Activated T-helper 17 cell treated with anti-CD3 and anti-CD28 coated beads, Interleukin-2, amount 50 U/mL, for 72 hours (primary cell): ENCODE measurements at regions not wholly inside any gene's neighbourhood (a gene's known extent, or its start where the extent isn't known, plus 50 kb on each side); places are given as distances from the start of the nearest gene placed in this dataset.

Experiments
- ATAC-seq: fragments of 150-1000 bp; cut with Tn5 transposase; replicated peaks from 2 replicates; pipeline ENCODE4 v1.10.0; 2021; ENCODE audit warnings: mild to moderate bottlenecking, moderate library complexity
- H3K27ac Mint-ChIP-seq: one replicate; pipeline ENCODE4 v1.8.0; 2022; ENCODE audit warnings: mixed read lengths
- H3K27me3 Mint-ChIP-seq: one replicate; pipeline ENCODE4 v1.8.0; 2022; ENCODE audit warnings: mixed read lengths
- H3K36me3 Mint-ChIP-seq: one replicate; pipeline ENCODE4 v1.8.0; 2022; ENCODE audit warnings: low read depth, mild to moderate bottlenecking, mixed read lengths
- H3K4me1 Mint-ChIP-seq: one replicate; pipeline ENCODE4 v1.8.0; 2022; ENCODE audit warnings: mixed read lengths
- H3K4me3 Mint-ChIP-seq: one replicate; pipeline ENCODE4 v1.8.0; 2022; ENCODE audit warnings: mild to moderate bottlenecking, mixed read lengths
- H3K9me3 Mint-ChIP-seq: one replicate; pipeline ENCODE4 v1.8.0; 2022; ENCODE audit warnings: mixed read lengths

DNA sequence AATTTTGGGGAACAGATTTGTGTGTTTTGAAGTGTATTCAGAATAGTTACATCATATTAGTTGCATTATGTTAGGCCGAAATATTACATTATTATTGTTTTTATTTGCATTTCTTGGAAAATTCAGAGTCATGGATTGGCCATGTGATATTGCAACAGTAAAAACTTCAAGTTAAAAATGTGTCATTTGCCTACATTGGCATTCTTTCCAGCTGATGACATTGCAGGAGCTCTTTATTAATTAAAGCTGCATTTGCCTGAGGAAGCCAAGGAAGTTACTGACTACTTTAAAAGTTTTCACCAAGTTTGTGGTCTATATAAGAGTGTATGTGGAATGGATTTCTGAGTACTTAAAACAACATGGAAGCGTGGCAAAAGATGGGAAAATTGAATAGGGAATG lies 726.4 kb upstream of the SGO1 start:
- H3K9me3 Mint-ChIP-seq = peaks cover 20% of the 10 kb centered on the region
- H3K36me3 Mint-ChIP-seq = no peaks in the 10 kb centered on the region
- no peaks in the 10 kb centered on the region for H3K4me1 Mint-ChIP-seq
- no peak overlapping the region for H3K4me3 Mint-ChIP-seq
- H3K27ac Mint-ChIP-seq = no peak overlapping the region
- no peaks in the 10 kb centered on the region for H3K27me3 Mint-ChIP-seq
- no peak for ATAC-seq

DNA sequence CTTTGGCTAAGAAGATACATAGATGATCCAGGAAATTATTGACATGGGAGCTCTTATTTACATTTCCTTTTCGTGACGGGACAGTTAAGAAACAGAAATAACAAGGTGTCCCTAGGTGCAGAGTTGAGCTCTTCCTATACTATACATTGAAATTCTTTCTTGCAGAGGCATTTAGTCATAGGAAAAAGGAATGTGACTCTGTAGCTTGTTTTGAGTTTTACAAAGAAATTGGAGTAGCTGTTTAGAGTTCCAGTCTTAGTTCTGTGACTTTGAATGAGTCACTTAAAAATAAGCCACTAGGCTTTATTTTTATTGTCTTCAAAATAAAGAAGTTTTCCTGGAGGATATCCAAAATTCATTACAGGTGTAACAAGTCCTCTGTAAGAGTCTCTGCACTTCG lies 723.5 kb upstream of the SGO1 start:
- Mint-ChIP-seq H3K4me1 (no peaks in the 10 kb centered on the region), H3K27me3 (no peaks in the 10 kb centered on the region), H3K4me3 (no peak overlapping the region), H3K36me3 (no peaks in the 10 kb centered on the region), H3K9me3 (peaks cover 15% of the 10 kb centered on the region), H3K27ac (no peak overlapping the region)
- no peak for ATAC-seq

DNA sequence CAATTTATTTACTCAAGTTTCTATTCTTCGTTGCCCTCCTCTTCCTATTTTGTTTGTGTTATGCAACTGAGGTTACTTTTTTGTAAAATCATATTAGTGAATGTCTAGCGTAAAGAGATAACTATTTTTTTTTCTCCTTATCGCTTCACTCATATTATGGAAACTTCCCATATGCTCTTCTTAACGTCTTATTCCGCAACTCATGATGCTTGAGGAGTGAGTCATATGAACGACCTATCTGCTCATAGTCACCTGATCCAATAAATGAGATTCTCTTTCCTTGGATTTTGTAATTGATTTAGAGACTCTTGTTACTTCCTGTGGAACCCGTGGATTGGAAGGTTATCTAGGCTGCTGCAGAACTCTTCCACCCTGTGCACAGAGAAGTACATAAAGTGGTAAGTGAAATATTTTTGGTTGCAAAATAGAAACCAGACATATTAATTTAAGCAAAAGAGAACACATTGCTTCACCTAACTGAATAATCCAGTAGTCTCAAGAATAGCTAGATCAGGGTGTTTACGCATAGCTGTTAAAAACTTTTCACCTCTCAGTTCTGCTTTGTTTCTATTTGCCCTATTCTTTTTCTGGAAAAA lies 719.3 kb upstream of the SGO1 start:
- ATAC-seq = no peak
- no peak overlapping the region for H3K4me3 Mint-ChIP-seq
- H3K27me3 Mint-ChIP-seq = no peaks in the 10 kb centered on the region
- no peaks in the 10 kb centered on the region for H3K4me1 Mint-ChIP-seq
- no peak overlapping the region for H3K27ac Mint-ChIP-seq
- peaks cover 27% of the 10 kb centered on the region for H3K9me3 Mint-ChIP-seq
- no peaks in the 10 kb centered on the region for H3K36me3 Mint-ChIP-seq

- no peak for ATAC-seq
- Mint-ChIP-seq H3K27ac (no peak overlapping the region), H3K36me3 (no peaks in the 10 kb centered on the region), H3K4me3 (no peak overlapping the region), H3K4me1 (no peaks in the 10 kb centered on the region), H3K27me3 (no peaks in the 10 kb centered on the region), H3K9me3 (peaks cover 23% of the 10 kb centered on the region)
Measured at GRCh38 chr3:20904671-20905070, 718.7 kb upstream of the SGO1 start.

GRCh38 chr3:20898962-20899361 lies 713.0 kb upstream of the SGO1 start:
- H3K27me3 Mint-ChIP-seq = no peaks in the 10 kb centered on the region
- no peaks in the 10 kb centered on the region for H3K36me3 Mint-ChIP-seq
- H3K4me3 Mint-ChIP-seq = no peak overlapping the region
- H3K4me1 Mint-ChIP-seq = no peaks in the 10 kb centered on the region
- H3K9me3 Mint-ChIP-seq = peaks cover 20% of the 10 kb centered on the region
- no peak for ATAC-seq
- H3K27ac Mint-ChIP-seq = no peak overlapping the region

DNA sequence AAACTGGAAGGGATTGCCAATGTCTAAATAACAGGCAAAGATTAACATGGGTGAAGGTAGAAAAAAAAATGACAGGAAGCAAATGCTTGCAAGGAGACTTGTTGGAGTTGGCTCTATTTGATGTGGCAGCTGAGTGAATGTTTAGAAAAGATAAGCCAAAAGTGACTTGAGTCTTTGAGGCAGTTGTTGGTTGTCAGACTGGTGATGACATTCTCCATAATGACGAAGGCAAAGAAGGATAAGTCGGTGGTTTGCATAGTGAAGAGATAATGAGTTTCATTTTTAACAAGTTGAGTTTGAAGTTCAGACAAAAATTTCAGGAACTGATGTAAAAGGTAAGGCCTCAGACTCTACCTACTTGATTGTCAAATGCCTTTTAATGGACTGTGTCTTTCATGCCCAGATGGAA lies 704.1 kb upstream of the SGO1 start:
- peaks cover 22% of the 10 kb centered on the region for H3K9me3 Mint-ChIP-seq
- H3K27me3 Mint-ChIP-seq = no peaks in the 10 kb centered on the region
- H3K4me3 Mint-ChIP-seq = no peak overlapping the region
- no peaks in the 10 kb centered on the region for H3K4me1 Mint-ChIP-seq
- ATAC-seq = no peak
- no peak overlapping the region for H3K27ac Mint-ChIP-seq
- H3K36me3 Mint-ChIP-seq = no peaks in the 10 kb centered on the region

DNA sequence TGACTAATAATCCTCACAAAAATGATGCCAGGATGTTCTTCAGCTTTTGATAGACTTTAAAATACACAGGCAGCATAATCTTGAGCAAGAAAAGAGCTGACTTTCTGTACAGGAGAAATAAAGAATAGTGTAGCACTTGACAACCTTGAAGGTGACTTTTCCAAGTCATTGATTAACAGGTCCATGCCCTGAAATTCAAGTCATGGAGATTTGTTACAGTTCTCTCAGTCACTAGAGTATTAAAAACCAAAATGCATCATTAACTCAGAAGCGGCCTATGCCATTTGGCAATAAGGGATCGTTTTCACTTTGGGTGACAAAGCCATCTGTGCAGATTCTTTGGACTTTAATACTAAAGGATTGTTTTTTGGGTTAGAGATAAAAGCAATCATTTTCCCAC lies 692.7 kb upstream of the SGO1 start:
- Mint-ChIP-seq H3K36me3 (no peaks in the 10 kb centered on the region), H3K4me1 (no peaks in the 10 kb centered on the region), H3K4me3 (no peak overlapping the region), H3K9me3 (peaks cover 16% of the 10 kb centered on the region), H3K27ac (no peak overlapping the region), H3K27me3 (no peaks in the 10 kb centered on the region)
- no peak for ATAC-seq

- Mint-ChIP-seq H3K4me3 (no peak overlapping the region), H3K4me1 (no peaks in the 10 kb centered on the region), H3K9me3 (peaks cover 17% of the 10 kb centered on the region), H3K36me3 (no peaks in the 10 kb centered on the region), H3K27ac (no peak overlapping the region), H3K27me3 (no peaks in the 10 kb centered on the region)
- ATAC-seq = no peak
Measured at GRCh38 chr3:20873235-20873634, 687.2 kb upstream of the SGO1 start.

DNA sequence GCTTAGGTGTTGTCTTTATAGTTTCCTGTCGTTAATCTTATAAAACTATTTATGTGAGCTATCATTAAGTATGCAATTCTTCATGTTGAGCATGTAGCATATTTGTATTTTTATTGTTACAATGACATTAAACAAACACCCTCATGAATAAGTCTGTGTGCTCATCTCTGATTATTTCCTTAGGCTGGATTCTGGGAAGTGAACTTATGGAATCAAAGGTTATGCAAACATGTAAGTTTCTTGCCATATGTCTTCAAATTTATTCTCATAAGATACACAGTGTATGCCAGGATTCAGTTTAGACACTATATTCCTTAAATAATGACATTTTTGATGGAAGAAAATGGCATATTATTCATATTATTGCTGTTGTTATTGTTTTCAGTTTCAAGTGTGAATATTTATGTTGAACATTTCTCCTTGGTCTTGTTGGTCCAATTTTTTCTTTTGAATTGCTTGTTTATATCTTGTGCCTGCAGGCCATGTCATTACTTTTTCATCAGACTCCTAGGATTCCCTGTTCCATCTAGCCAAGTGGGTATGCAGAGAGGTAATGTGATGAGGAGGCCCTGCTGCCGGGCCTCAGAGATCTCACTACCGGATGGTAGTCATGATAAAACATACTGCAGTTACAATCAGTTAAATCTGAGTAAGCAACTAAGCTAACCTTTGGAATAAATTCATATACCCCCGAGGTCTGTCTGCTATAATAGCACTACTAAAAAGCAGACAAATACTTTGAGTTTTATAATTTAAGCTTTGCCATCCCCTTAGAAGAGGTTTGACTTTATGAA lies 684.3 kb upstream of the SGO1 start:
- ATAC-seq = no peak
- H3K9me3 Mint-ChIP-seq = peaks cover 13% of the 10 kb centered on the region

GRCh38 chr3:20865803-20866202 lies 679.8 kb upstream of the SGO1 start:
- H3K27ac Mint-ChIP-seq = no peak overlapping the region
- H3K9me3 Mint-ChIP-seq = peaks cover 16% of the 10 kb centered on the region
- no peak overlapping the region for H3K4me3 Mint-ChIP-seq
- H3K27me3 Mint-ChIP-seq = no peaks in the 10 kb centered on the region
- no peak for ATAC-seq
- no peaks in the 10 kb centered on the region for H3K36me3 Mint-ChIP-seq
- H3K4me1 Mint-ChIP-seq = no peaks in the 10 kb centered on the region

More for the DNA sequence above, 684.3 kb upstream of the SGO1 start:
- Mint-ChIP-seq H3K4me1 (no peaks in the 10 kb centered on the region), H3K4me3 (no peak overlapping the region), H3K27ac (no peak overlapping the region), H3K27me3 (no peaks in the 10 kb centered on the region), H3K36me3 (no peaks in the 10 kb centered on the region)

DNA sequence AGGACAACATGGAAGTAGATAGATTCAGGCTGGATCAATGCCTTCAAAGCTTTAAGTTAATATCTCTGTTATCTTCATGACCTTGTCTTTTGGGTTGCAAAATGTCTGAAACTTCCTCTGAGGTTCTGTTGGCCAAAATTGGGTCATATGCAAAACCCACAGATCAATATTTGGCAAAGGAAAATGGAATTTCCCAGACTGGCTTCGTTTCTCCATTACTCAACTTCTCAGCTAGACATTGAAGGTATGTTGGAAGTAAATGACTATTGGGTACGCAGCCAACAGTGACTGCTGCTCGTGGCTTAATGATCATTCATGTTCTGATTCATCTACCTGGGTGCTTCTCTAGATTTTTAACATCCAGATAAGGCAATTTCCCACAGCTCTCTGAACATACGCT lies 675.4 kb upstream of the SGO1 start:
- ATAC-seq = no peak
- Mint-ChIP-seq H3K4me3 (no peak overlapping the region), H3K27me3 (no peaks in the 10 kb centered on the region)

GRCh38 chr3:20857636-20858035 lies 671.6 kb upstream of the SGO1 start:
- Mint-ChIP-seq H3K27ac (no peak overlapping the region), H3K4me1 (no peaks in the 10 kb centered on the region), H3K36me3 (no peaks in the 10 kb centered on the region), H3K27me3 (no peaks in the 10 kb centered on the region), H3K9me3 (peaks cover 17% of the 10 kb centered on the region), H3K4me3 (no peak overlapping the region)
- no peak for ATAC-seq

More for the DNA sequence above, 675.4 kb upstream of the SGO1 start:
- peaks cover 25% of the 10 kb centered on the region for H3K9me3 Mint-ChIP-seq
- H3K4me1 Mint-ChIP-seq = no peaks in the 10 kb centered on the region
- H3K27ac Mint-ChIP-seq = no peak overlapping the region
- H3K36me3 Mint-ChIP-seq = no peaks in the 10 kb centered on the region

DNA sequence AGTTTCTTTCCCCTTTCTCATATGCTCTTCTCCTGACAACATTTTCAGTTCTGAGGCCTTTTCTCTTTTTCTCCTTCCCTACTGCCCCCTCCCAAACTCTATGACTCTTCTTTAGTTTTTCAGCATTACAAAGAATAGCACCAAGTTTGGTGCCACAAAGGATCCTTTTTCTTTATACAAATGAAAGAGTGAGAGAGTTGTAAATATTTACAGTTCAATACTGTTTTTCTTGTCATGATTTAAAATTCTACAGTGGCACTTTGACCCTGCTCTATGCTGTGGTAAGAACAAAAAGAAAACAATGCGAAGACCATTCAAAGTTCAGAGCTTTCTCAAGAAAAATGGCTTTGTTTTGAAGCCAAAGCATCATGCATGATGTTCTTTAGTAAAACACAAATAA lies 667.9 kb upstream of the SGO1 start:
- Mint-ChIP-seq H3K27me3 (no peaks in the 10 kb centered on the region), H3K27ac (no peak overlapping the region), H3K4me1 (no peaks in the 10 kb centered on the region), H3K36me3 (no peaks in the 10 kb centered on the region), H3K9me3 (peaks cover 11% of the 10 kb centered on the region), H3K4me3 (no peak overlapping the region)
- no peak for ATAC-seq

- H3K4me1 Mint-ChIP-seq = no peaks in the 10 kb centered on the region
- peaks cover 13% of the 10 kb centered on the region for H3K9me3 Mint-ChIP-seq
- H3K36me3 Mint-ChIP-seq = no peaks in the 10 kb centered on the region
- no peak overlapping the region for H3K4me3 Mint-ChIP-seq
- ATAC-seq = no peak
- H3K27me3 Mint-ChIP-seq = no peaks in the 10 kb centered on the region
- H3K27ac Mint-ChIP-seq = no peak overlapping the region
Measured at GRCh38 chr3:20852712-20853111, 666.7 kb upstream of the SGO1 start.

DNA sequence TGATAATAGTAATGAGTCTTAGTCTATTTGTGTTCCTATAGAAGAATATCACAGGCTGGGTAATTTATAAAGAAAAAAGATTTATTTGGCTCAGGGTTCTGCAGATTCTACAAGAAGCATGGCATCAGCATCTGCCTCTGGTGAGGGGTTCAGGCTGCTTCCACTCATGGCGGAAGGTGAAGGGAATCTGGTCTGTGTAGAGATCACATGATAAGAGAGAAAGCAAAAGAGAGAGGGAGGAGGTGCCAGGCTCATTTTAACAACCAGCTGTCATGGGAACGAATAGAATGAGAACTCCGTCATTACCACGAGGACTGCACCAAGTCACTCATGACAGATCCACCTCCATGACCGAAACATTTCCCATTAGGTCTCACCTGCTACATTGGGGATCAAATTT lies 664.0 kb upstream of the SGO1 start:
- H3K36me3 Mint-ChIP-seq = no peaks in the 10 kb centered on the region
- H3K4me1 Mint-ChIP-seq = no peaks in the 10 kb centered on the region
- H3K9me3 Mint-ChIP-seq = peaks cover 11% of the 10 kb centered on the region
- H3K4me3 Mint-ChIP-seq = no peak overlapping the region
- no peak for ATAC-seq
- H3K27me3 Mint-ChIP-seq = no peaks in the 10 kb centered on the region
- H3K27ac Mint-ChIP-seq = no peak overlapping the region
